ENCODE measurements at regions not wholly inside any gene's neighbourhood (a gene's known extent, or its start where the extent isn't known, plus 50 kb on each side); places are given as distances from the start of the nearest gene placed in this dataset.

GRCh38 chr1:83554174-83554573 is 444.8 kb downstream of the TTLL7 start:
- TF ChIP-seq EP300 (IDR thresholded peaks at IDR 0.05) (no peak), CTCF (IDR thresholded peaks at IDR 0.05) (no peak), POLR2A (IDR thresholded peaks at IDR 0.05) (no peak)

All from upper lobe of left lung (tissue), 4 donors.